ENCODE measurements at regions not wholly inside any gene's neighbourhood (a gene's known extent, or its start where the extent isn't known, plus 50 kb on each side); places are given as distances from the start of the nearest gene placed in this dataset.

DNA sequence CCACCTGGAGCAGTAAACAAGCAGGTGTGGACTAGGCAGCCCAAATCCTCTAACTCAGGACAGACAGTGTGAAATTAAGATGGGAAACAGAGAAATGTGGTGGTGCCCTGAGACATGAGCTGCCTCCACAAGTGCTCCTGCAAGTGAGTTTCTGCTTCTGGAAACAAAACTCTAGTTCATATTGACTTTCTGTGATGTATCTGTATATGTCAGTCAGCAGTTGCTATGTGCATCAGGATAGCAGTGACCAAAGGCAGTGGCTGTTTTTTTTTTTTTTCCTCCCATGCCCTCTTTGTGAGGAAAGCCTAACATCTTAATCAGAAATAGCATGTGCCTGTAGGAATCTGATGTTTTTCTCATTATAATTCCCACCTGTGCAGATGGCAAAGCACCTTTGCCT is 318.4 kb upstream of the SEMA6A start:
- POLR2A ChIA-PET, result no interaction called here
- H3K4me3 Mint-ChIP-seq, result no peak overlapping the region
- no peaks in the 10 kb centered on the region for H3K9me3 Mint-ChIP-seq

DNA sequence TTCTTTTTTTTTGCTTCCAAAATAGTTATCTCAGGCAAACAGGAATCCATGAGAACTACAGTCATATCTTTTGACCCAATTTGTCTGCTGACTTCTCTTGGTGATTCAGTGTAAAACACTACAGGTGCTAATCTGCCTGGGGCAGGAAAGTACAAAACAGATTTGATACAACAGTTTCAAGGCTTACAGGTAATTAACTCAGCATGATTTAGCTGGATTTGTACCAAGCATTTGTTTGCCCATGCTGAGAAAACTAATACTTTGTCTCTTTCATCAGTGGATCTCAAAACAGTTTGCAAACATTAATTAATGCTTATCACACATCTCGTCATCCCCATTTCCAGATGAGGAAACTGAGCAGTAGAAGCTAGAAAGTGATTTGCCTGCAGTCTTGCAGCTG is 312.5 kb upstream of the SEMA6A start:
- DNase-seq (no peak), ATAC-seq (no peak)
- Mint-ChIP-seq H3K4me1 (ENCODE audit: low read depth) (no peaks in the 10 kb centered on the region), H3K4me3 (no peak overlapping the region), H3K27ac (no peak overlapping the region), H3K9me3 (no peaks in the 10 kb centered on the region), H3K36me3 (ENCODE audit: low read depth) (no peaks in the 10 kb centered on the region), H3K27me3 (no peaks in the 10 kb centered on the region)
- TF ChIP-seq CTCF (IDR thresholded peaks at IDR 0.05), result no peak
- intact Hi-C loops (cut with micrococcal nuclease), result no loop called here
- ChIA-PET CTCF (no interaction called here), POLR2A (no interaction called here)

More for the DNA sequence above, 318.4 kb upstream of the SEMA6A start:
- Mint-ChIP-seq H3K27ac (no peak overlapping the region), H3K4me1 (ENCODE audit: low read depth) (no peaks in the 10 kb centered on the region), H3K36me3 (ENCODE audit: low read depth) (no peaks in the 10 kb centered on the region), H3K27me3 (no peaks in the 10 kb centered on the region)
- CTCF ChIA-PET, result no interaction called here
- no peak for TF ChIP-seq CTCF (IDR thresholded peaks at IDR 0.05)
- DNase-seq (no peak), ATAC-seq (no peak)
- intact Hi-C loops (cut with micrococcal nuclease), result no loop called here

GRCh38 chr5:116885825-116886224 is 311.2 kb upstream of the SEMA6A start:
- no peak for ATAC-seq
- no peak for DNase-seq
- TF ChIP-seq CTCF (IDR thresholded peaks at IDR 0.05), result no peak
- Mint-ChIP-seq H3K36me3 (ENCODE audit: low read depth) (no peaks in the 10 kb centered on the region), H3K27ac (no peak overlapping the region), H3K9me3 (no peaks in the 10 kb centered on the region), H3K4me3 (no peak overlapping the region), H3K27me3 (no peaks in the 10 kb centered on the region), H3K4me1 (ENCODE audit: low read depth) (no peaks in the 10 kb centered on the region)
- POLR2A ChIA-PET, result interaction anchor here (0.8 kb wide), 1 partner anchor 208 kb away, joined by 3 read pairs; no protein-coding TSS in a partner anchor
- CTCF ChIA-PET, result no interaction called here
- intact Hi-C loops (cut with micrococcal nuclease), result no loop called here

DNA sequence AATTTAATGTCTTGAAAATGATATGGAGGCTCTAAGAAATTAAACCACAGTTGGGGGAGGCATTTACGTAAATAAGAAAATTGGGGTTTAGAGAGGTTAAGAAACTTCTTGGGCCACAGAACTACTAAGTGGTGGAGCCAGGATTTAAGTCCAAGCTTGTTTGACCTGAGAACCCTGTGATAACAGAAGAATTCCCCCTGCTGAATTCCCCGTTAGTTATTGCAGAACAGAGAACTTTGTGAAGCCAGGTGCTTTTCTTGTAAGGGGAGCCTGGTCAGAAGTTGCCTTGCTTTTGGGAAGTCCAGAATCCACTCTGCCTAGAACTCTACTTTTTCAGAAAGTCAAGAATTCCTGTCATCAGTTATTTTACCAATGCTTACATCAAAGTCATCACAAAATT is 309.3 kb upstream of the SEMA6A start:
- ChIA-PET POLR2A (no interaction called here), CTCF (no interaction called here)
- Mint-ChIP-seq H3K4me1 (ENCODE audit: low read depth) (no peaks in the 10 kb centered on the region), H3K4me3 (no peak overlapping the region), H3K36me3 (ENCODE audit: low read depth) (no peaks in the 10 kb centered on the region), H3K27ac (no peak overlapping the region), H3K9me3 (no peaks in the 10 kb centered on the region), H3K27me3 (no peaks in the 10 kb centered on the region)
- no peak for TF ChIP-seq CTCF (IDR thresholded peaks at IDR 0.05)
- ATAC-seq, result no peak
- no peak for DNase-seq
- intact Hi-C loops (cut with micrococcal nuclease), result no loop called here

- CTCF ChIA-PET, result no interaction called here
- H3K4me1 Mint-ChIP-seq (ENCODE audit: low read depth), result no peaks in the 10 kb centered on the region
- no peak for ATAC-seq
- H3K27me3 Mint-ChIP-seq, result peaks cover 2% of the 10 kb centered on the region
- H3K9me3 Mint-ChIP-seq, result no peaks in the 10 kb centered on the region
- POLR2A ChIA-PET, result no interaction called here
- H3K36me3 Mint-ChIP-seq (ENCODE audit: low read depth), result no peaks in the 10 kb centered on the region
- no peak for TF ChIP-seq CTCF (IDR thresholded peaks at IDR 0.05)
- no peak for DNase-seq
- intact Hi-C loops (cut with micrococcal nuclease), result no loop called here
- no peak overlapping the region for H3K27ac Mint-ChIP-seq
- no peak overlapping the region for H3K4me3 Mint-ChIP-seq
These were observed 307.4 kb upstream of the SEMA6A start for GRCh38 chr5:116881921-116882531.
